H9 (cell line): ENCODE measurements at regions not wholly inside any gene's neighbourhood (a gene's known extent, or its start where the extent isn't known, plus 50 kb on each side); places are given as distances from the start of the nearest gene placed in this dataset.

ENCODE experiments used
- DNase-seq: peaks from one replicate; pipeline ENCODE4 v3.0.0-alpha.2; 2017
- H2AFZ ChIP-seq: one replicate; pipeline ENCODE4 v1.6.1; 2013; ENCODE audit warnings: mild to moderate bottlenecking, low read length, control low read depth, moderate library complexity
- H2AK5ac ChIP-seq: 2 replicates; pipeline ENCODE4 v1.6.1; 2013; ENCODE audit warnings: low read length, control low read depth, mixed read lengths; ENCODE audit not compliant: insufficient read length
- H2BK120ac ChIP-seq: one replicate; pipeline ENCODE4 v1.6.1; 2013; ENCODE audit warnings: low read depth, mild to moderate bottlenecking, low read length, control low read depth, inconsistent platforms; ENCODE audit not compliant: poor library complexity, severe bottlenecking
- H2BK12ac ChIP-seq: 2 replicates; pipeline ENCODE4 v1.6.1; 2013; ENCODE audit warnings: low read length, control low read depth, mixed read lengths, low read depth; ENCODE audit not compliant: insufficient read length
- H2BK15ac ChIP-seq: 2 replicates; pipeline ENCODE4 v1.6.1; 2013; ENCODE audit warnings: low read depth, low read length, control low read depth
- H2BK20ac ChIP-seq: one replicate; pipeline ENCODE4 v1.6.1; 2013; ENCODE audit warnings: low read depth, mild to moderate bottlenecking, low read length, control low read depth, inconsistent platforms; ENCODE audit not compliant: poor library complexity, severe bottlenecking
- H2BK5ac ChIP-seq: 2 replicates; pipeline ENCODE4 v1.6.1; 2013; ENCODE audit warnings: low read length, control low read depth, mixed read lengths; ENCODE audit not compliant: insufficient read length
- H3K14ac ChIP-seq: 2 replicates; pipeline ENCODE4 v1.6.1; 2013; ENCODE audit warnings: low read length, control low read depth; ENCODE audit not compliant: insufficient read depth
- H3K18ac ChIP-seq: 2 replicates; pipeline ENCODE4 v1.6.1; 2013; ENCODE audit warnings: low read depth, mild to moderate bottlenecking, mixed read lengths, low read length, control low read depth; ENCODE audit not compliant: insufficient read length
- H3K23ac ChIP-seq: 2 replicates; pipeline ENCODE4 v1.6.1; 2013; ENCODE audit warnings: low read length, control low read depth, mixed read lengths, low read depth; ENCODE audit not compliant: insufficient read length
- H3K23me2 ChIP-seq: 2 replicates; pipeline ENCODE4 v1.6.1; 2013; ENCODE audit warnings: low read depth, mild to moderate bottlenecking, mixed read lengths, low read length, control low read depth; ENCODE audit not compliant: insufficient read length, poor library complexity, severe bottlenecking
- H3K27ac ChIP-seq: 2 replicates; pipeline ENCODE4 v1.5.1; 2013; ENCODE audit warnings: low read length, control low read depth, mixed read lengths, low read depth; ENCODE audit not compliant: insufficient read length
- H3K27me3 ChIP-seq: 2 replicates; pipeline ENCODE4 v1.6.1; 2013; ENCODE audit warnings: low read length, control low read depth, inconsistent platforms; ENCODE audit not compliant: insufficient read depth
- H3K4ac ChIP-seq: 2 replicates; pipeline ENCODE4 v1.6.1; 2013; ENCODE audit warnings: low read depth, mild to moderate bottlenecking, control low read depth, inconsistent platforms, low read length, moderate library complexity
- H3K4me1 ChIP-seq: 2 replicates; pipeline ENCODE4 v1.6.1; 2013; ENCODE audit warnings: low read length, control low read depth, inconsistent platforms; ENCODE audit not compliant: insufficient read depth
- H3K4me2 ChIP-seq: 2 replicates; pipeline ENCODE4 v1.6.1; 2013; ENCODE audit warnings: low read length, control low read depth, mixed read lengths; ENCODE audit not compliant: insufficient read length, insufficient read depth
- H3K56ac ChIP-seq: 2 replicates; pipeline ENCODE4 v1.6.1; 2013; ENCODE audit warnings: low read depth, mild to moderate bottlenecking, mixed read lengths, low read length, control low read depth; ENCODE audit not compliant: insufficient read length
- H3K79me1 ChIP-seq: 2 replicates; pipeline ENCODE4 v1.6.1; 2013; ENCODE audit warnings: low read depth, mild to moderate bottlenecking, moderate library complexity, low read length, control low read depth, inconsistent platforms; ENCODE audit not compliant: insufficient read depth, poor library complexity, severe bottlenecking
- H3K79me2 ChIP-seq: 2 replicates; pipeline ENCODE4 v1.6.1; 2013; ENCODE audit warnings: low read length, control low read depth, inconsistent platforms; ENCODE audit not compliant: insufficient read depth
- H3K9ac ChIP-seq: 2 replicates; pipeline ENCODE4 v1.6.1; 2013; ENCODE audit warnings: low read length, control low read depth, mixed read lengths; ENCODE audit not compliant: insufficient read length; ENCODE audit errors: extremely low read depth
- H3K9me3 ChIP-seq: one replicate; pipeline ENCODE4 v1.6.1; 2013; ENCODE audit warnings: low read depth, low read length, inconsistent platforms; ENCODE audit not compliant: control insufficient read depth
- H3T11ph ChIP-seq: one replicate; pipeline ENCODE4 v1.6.1; 2013; ENCODE audit warnings: mild to moderate bottlenecking, low read length, control low read depth, inconsistent platforms
- H4K20me1 ChIP-seq: one replicate; pipeline ENCODE4 v1.6.1; 2013; ENCODE audit not compliant: control insufficient read depth, insufficient read length, insufficient read depth
- H4K5ac ChIP-seq: 2 replicates; pipeline ENCODE4 v1.6.1; 2013; ENCODE audit warnings: low read depth, mild to moderate bottlenecking, mixed read lengths, low read length, control low read depth; ENCODE audit not compliant: insufficient read length
- H4K8ac ChIP-seq: replicated peaks from 2 replicates; pipeline ENCODE4 v1.6.1; 2013; ENCODE audit warnings: low read length, control low read depth, mixed read lengths, low read depth; ENCODE audit not compliant: insufficient read length
- H4K91ac ChIP-seq: 2 replicates; pipeline ENCODE4 v1.6.1; 2013; ENCODE audit warnings: low read depth, mild to moderate bottlenecking, moderate library complexity, mixed read lengths, low read length, control low read depth; ENCODE audit not compliant: insufficient read length
- H3K27ac Mint-ChIP-seq, 3 experiments: 2 replicates in 2 of 3; 3 replicates in 1 of 3; pipeline ENCODE4 v1.8.0; 2020 to 2021; ENCODE audit warnings: mixed read lengths in 3 of 3, mild to moderate bottlenecking in 1 of 3, moderate library complexity in 1 of 3
- H3K27me3 Mint-ChIP-seq: 2 replicates; pipeline ENCODE4 v1.8.0; 2021; ENCODE audit warnings: low read depth, mild to moderate bottlenecking, moderate library complexity, mixed read lengths
- H3K36me3 Mint-ChIP-seq, 3 experiments: 2 replicates in 2 of 3; 3 replicates in 1 of 3; pipeline ENCODE4 v1.8.0; 2020 to 2021; ENCODE audit warnings: low read depth in 3 of 3, mixed read lengths in 3 of 3; ENCODE audit not compliant: insufficient read depth in 1 of 3
- H3K4me1 Mint-ChIP-seq, 2 experiments: 2 replicates each; pipeline ENCODE4 v1.8.0; 2020; ENCODE audit warnings: mixed read lengths in 2 of 2
- H3K4me3 Mint-ChIP-seq, 2 experiments: 2 replicates in 1 of 2; 3 replicates in 1 of 2; pipeline ENCODE4 v1.8.0; 2020 to 2021; ENCODE audit warnings: mild to moderate bottlenecking in 2 of 2, mixed read lengths in 2 of 2, moderate library complexity in 1 of 2
- H3K9me3 Mint-ChIP-seq, 2 experiments: 2 replicates in 1 of 2; 3 replicates in 1 of 2; pipeline ENCODE4 v1.8.0; 2020; ENCODE audit warnings: mild to moderate bottlenecking in 2 of 2, mixed read lengths in 2 of 2, moderate library complexity in 1 of 2
- WGBS: extraction: QIAGEN DNeasy Blood & Tissue Kit; methylation state at CpG from one replicate; pipeline ENCODE4 v1.1.7; 2013; ENCODE audit warnings: missing lambda C conversion rate, low lambda C conversion rate, mixed read lengths; ENCODE audit not compliant: insufficient read length; ENCODE audit errors: extremely low coverage; 5-methylcytosine and 5-hydroxymethylcytosine counted together
- TF ChIP-seq, protein P1 (sequence below): fragments of 200-600 bp; sonication (generic); conservative IDR thresholded peaks from 3 replicates; pipeline ENCODE4 v1.8.0; 2021; ENCODE audit warnings: antibody characterized with exemption, mild to moderate bottlenecking

- no peak overlapping the region for H2BK120ac ChIP-seq
- no peaks in the 10 kb centered on the region; a peak in 1 of 5 replicates for H3K9me3 Mint-ChIP-seq
- H3K79me2 ChIP-seq = no peaks in the 10 kb centered on the region
- no peaks in the 10 kb centered on the region for H3K27me3 ChIP-seq
- no peak overlapping the region for H2BK5ac ChIP-seq
- no peak overlapping the region for H3K27ac Mint-ChIP-seq
- no peak overlapping the region for H3K56ac ChIP-seq
- no peak overlapping the region for H2AK5ac ChIP-seq
- no peak overlapping the region for H3K14ac ChIP-seq
- no peak overlapping the region for H2AFZ ChIP-seq
- H2BK15ac ChIP-seq = no peak overlapping the region
- no peak overlapping the region for H3K4me3 Mint-ChIP-seq
- H4K20me1 ChIP-seq = no peaks in the 10 kb centered on the region
- no CpG with 5 or more reads among the region's 3 CpGs for WGBS
- DNase-seq = no peak
- no peak overlapping the region for H3K23ac ChIP-seq
- no peak overlapping the region for H2BK20ac ChIP-seq
- no peaks in the 10 kb centered on the region for H3K23me2 ChIP-seq
- H3K18ac ChIP-seq = no peak overlapping the region
- H3K4me1 Mint-ChIP-seq = no peaks in the 10 kb centered on the region
- TF ChIP-seq, protein P1, sequence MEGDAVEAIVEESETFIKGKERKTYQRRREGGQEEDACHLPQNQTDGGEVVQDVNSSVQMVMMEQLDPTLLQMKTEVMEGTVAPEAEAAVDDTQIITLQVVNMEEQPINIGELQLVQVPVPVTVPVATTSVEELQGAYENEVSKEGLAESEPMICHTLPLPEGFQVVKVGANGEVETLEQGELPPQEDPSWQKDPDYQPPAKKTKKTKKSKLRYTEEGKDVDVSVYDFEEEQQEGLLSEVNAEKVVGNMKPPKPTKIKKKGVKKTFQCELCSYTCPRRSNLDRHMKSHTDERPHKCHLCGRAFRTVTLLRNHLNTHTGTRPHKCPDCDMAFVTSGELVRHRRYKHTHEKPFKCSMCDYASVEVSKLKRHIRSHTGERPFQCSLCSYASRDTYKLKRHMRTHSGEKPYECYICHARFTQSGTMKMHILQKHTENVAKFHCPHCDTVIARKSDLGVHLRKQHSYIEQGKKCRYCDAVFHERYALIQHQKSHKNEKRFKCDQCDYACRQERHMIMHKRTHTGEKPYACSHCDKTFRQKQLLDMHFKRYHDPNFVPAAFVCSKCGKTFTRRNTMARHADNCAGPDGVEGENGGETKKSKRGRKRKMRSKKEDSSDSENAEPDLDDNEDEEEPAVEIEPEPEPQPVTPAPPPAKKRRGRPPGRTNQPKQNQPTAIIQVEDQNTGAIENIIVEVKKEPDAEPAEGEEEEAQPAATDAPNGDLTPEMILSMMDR = no peak
- H3K9me3 ChIP-seq = no peaks in the 10 kb centered on the region
- H3K4ac ChIP-seq = no peak overlapping the region
- no peak overlapping the region for H3K27ac ChIP-seq
- no peaks in the 10 kb centered on the region for H3K27me3 Mint-ChIP-seq
- H4K5ac ChIP-seq = no peak overlapping the region
- no peak overlapping the region for H4K8ac ChIP-seq
- H3K9ac ChIP-seq = no peak overlapping the region
- H3K36me3 Mint-ChIP-seq = no peaks in the 10 kb centered on the region
- no peak overlapping the region for H3K4me2 ChIP-seq
- H3K79me1 ChIP-seq = no peaks in the 10 kb centered on the region
- no peak overlapping the region for H3T11ph ChIP-seq
- no peak overlapping the region for H2BK12ac ChIP-seq
- H3K4me1 ChIP-seq = no peaks in the 10 kb centered on the region
- no peak overlapping the region for H4K91ac ChIP-seq
Measured at GRCh38 chr7:17631061-17631460, 309.2 kb downstream of the SNX13 start.
